ENCODE measurements at regions not wholly inside any gene's neighbourhood (a gene's known extent, or its start where the extent isn't known, plus 50 kb on each side); places are given as distances from the start of the nearest gene placed in this dataset.

GRCh38 chr14:22502007-22502406 is 87.0 kb downstream of the DAD1 start (continued):
- TF ChIP-seq, protein P1, sequence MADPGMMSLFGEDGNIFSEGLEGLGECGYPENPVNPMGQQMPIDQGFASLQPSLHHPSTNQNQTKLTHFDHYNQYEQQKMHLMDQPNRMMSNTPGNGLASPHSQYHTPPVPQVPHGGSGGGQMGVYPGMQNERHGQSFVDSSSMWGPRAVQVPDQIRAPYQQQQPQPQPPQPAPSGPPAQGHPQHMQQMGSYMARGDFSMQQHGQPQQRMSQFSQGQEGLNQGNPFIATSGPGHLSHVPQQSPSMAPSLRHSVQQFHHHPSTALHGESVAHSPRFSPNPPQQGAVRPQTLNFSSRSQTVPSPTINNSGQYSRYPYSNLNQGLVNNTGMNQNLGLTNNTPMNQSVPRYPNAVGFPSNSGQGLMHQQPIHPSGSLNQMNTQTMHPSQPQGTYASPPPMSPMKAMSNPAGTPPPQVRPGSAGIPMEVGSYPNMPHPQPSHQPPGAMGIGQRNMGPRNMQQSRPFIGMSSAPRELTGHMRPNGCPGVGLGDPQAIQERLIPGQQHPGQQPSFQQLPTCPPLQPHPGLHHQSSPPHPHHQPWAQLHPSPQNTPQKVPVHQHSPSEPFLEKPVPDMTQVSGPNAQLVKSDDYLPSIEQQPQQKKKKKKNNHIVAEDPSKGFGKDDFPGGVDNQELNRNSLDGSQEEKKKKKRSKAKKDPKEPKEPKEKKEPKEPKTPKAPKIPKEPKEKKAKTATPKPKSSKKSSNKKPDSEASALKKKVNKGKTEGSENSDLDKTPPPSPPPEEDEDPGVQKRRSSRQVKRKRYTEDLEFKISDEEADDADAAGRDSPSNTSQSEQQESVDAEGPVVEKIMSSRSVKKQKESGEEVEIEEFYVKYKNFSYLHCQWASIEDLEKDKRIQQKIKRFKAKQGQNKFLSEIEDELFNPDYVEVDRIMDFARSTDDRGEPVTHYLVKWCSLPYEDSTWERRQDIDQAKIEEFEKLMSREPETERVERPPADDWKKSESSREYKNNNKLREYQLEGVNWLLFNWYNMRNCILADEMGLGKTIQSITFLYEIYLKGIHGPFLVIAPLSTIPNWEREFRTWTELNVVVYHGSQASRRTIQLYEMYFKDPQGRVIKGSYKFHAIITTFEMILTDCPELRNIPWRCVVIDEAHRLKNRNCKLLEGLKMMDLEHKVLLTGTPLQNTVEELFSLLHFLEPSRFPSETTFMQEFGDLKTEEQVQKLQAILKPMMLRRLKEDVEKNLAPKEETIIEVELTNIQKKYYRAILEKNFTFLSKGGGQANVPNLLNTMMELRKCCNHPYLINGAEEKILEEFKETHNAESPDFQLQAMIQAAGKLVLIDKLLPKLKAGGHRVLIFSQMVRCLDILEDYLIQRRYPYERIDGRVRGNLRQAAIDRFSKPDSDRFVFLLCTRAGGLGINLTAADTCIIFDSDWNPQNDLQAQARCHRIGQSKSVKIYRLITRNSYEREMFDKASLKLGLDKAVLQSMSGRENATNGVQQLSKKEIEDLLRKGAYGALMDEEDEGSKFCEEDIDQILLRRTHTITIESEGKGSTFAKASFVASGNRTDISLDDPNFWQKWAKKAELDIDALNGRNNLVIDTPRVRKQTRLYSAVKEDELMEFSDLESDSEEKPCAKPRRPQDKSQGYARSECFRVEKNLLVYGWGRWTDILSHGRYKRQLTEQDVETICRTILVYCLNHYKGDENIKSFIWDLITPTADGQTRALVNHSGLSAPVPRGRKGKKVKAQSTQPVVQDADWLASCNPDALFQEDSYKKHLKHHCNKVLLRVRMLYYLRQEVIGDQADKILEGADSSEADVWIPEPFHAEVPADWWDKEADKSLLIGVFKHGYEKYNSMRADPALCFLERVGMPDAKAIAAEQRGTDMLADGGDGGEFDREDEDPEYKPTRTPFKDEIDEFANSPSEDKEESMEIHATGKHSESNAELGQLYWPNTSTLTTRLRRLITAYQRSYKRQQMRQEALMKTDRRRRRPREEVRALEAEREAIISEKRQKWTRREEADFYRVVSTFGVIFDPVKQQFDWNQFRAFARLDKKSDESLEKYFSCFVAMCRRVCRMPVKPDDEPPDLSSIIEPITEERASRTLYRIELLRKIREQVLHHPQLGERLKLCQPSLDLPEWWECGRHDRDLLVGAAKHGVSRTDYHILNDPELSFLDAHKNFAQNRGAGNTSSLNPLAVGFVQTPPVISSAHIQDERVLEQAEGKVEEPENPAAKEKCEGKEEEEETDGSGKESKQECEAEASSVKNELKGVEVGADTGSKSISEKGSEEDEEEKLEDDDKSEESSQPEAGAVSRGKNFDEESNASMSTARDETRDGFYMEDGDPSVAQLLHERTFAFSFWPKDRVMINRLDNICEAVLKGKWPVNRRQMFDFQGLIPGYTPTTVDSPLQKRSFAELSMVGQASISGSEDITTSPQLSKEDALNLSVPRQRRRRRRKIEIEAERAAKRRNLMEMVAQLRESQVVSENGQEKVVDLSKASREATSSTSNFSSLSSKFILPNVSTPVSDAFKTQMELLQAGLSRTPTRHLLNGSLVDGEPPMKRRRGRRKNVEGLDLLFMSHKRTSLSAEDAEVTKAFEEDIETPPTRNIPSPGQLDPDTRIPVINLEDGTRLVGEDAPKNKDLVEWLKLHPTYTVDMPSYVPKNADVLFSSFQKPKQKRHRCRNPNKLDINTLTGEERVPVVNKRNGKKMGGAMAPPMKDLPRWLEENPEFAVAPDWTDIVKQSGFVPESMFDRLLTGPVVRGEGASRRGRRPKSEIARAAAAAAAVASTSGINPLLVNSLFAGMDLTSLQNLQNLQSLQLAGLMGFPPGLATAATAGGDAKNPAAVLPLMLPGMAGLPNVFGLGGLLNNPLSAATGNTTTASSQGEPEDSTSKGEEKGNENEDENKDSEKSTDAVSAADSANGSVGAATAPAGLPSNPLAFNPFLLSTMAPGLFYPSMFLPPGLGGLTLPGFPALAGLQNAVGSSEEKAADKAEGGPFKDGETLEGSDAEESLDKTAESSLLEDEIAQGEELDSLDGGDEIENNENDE (IDR thresholded peaks at IDR 0.05; ENCODE audit: insufficient replicate concordance, low read length): no peak
- TF ChIP-seq SIN3A (conservative IDR thresholded peaks at IDR 0.05 in 1 of 2, IDR thresholded peaks at IDR 0.05 in 1 of 2; ENCODE audit: low read depth in 1 of 2, low read length in 2 of 2): no peak
